ENCODE measurements at regions not wholly inside any gene's neighbourhood (a gene's known extent, or its start where the extent isn't known, plus 50 kb on each side); places are given as distances from the start of the nearest gene placed in this dataset.

GRCh38 chr3:188940573-188940932 lies 231.2 kb upstream of the TPRG1 start:
- no peak for DNase-seq (ENCODE audit: low spot score)

- DNase-seq (ENCODE audit: low spot score), result peak; percentile 46
Measured at GRCh38 chr3:188941103-188941502, 230.7 kb upstream of the TPRG1 start.

GRCh38 chr3:188942191-188942590 lies 229.6 kb upstream of the TPRG1 start:
- DNase-seq (ENCODE audit: low spot score), result no peak

GRCh38 chr3:188943591-188943990 lies 228.2 kb upstream of the TPRG1 start:
- DNase-seq (ENCODE audit: low spot score), result no peak

- DNase-seq (ENCODE audit: low spot score), result no peak
Measured at GRCh38 chr3:188944108-188944507, 227.7 kb upstream of the TPRG1 start.

- no peak for DNase-seq (ENCODE audit: low spot score)
Measured at GRCh38 chr3:188946351-188947240, 225.2 kb upstream of the TPRG1 start.

- DNase-seq (ENCODE audit: low spot score), result peak; percentile 91
Measured at GRCh38 chr3:188947401-188948280, 224.1 kb upstream of the TPRG1 start.

- DNase-seq (ENCODE audit: low spot score), result peak; percentile 73
Measured at GRCh38 chr3:188948281-188948996, 223.3 kb upstream of the TPRG1 start.

GRCh38 chr3:188948997-188949389 lies 222.8 kb upstream of the TPRG1 start:
- DNase-seq (ENCODE audit: low spot score), result peak; percentile 72

- DNase-seq (ENCODE audit: low spot score), result no peak
Measured at GRCh38 chr3:188949456-188949855, 222.3 kb upstream of the TPRG1 start.

- no peak for DNase-seq (ENCODE audit: low spot score)
Measured at GRCh38 chr3:188949996-188950395, 221.8 kb upstream of the TPRG1 start.

GRCh38 chr3:188950832-188951489 lies 220.8 kb upstream of the TPRG1 start:
- no peak for DNase-seq (ENCODE audit: low spot score)

- DNase-seq (ENCODE audit: low spot score), result peak; percentile 24
Measured at GRCh38 chr3:188951734-188952133, 220.0 kb upstream of the TPRG1 start.

- DNase-seq (ENCODE audit: low spot score), result peak; percentile 92
Measured at GRCh38 chr3:188954590-188955208, 217.1 kb upstream of the TPRG1 start.

GRCh38 chr3:188955919-188956318 lies 215.9 kb upstream of the TPRG1 start:
- no peak for DNase-seq (ENCODE audit: low spot score)

GRCh38 chr3:188956839-188957489 lies 214.8 kb upstream of the TPRG1 start:
- DNase-seq (ENCODE audit: low spot score), result peak; percentile 74

- no peak for DNase-seq (ENCODE audit: low spot score)
Measured at GRCh38 chr3:188959013-188959412, 212.8 kb upstream of the TPRG1 start.

- DNase-seq (ENCODE audit: low spot score), result no peak
Measured at GRCh38 chr3:188962253-188963247, 209.2 kb upstream of the TPRG1 start.

GRCh38 chr3:188964957-188965356 lies 206.8 kb upstream of the TPRG1 start:
- no peak for DNase-seq (ENCODE audit: low spot score)

GRCh38 chr3:188972310-188972709 lies 199.5 kb upstream of the TPRG1 start:
- DNase-seq (ENCODE audit: low spot score), result no peak

Data from globus pallidus (tissue), 1 donor.